Transverse colon (tissue), 4 donors: ENCODE measurements at regions not wholly inside any gene's neighbourhood (a gene's known extent, or its start where the extent isn't known, plus 50 kb on each side); places are given as distances from the start of the nearest gene placed in this dataset.

ENCODE experiments used
- CTCF ChIP-seq, 5 experiments: fragments of 200-600 bp in 3 of 5; fragments of 450-650 bp in 2 of 5; sonication (generic) in 3 of 5; IDR thresholded peaks; 1 replicate in 2 of 5; 2 replicates in 3 of 5; pipeline ENCODE4 v1.5.1; 2016 to 2017; ENCODE audit warnings: antibody characterized with exemption in 5 of 5, inconsistent platforms in 3 of 5, mild to moderate bottlenecking in 2 of 5, moderate library complexity in 1 of 5
- EP300 ChIP-seq: sonication (generic); formaldehyde crosslinking; IDR thresholded peaks from one replicate; pipeline ENCODE4 v1.6.1; 2017; ENCODE audit warnings: antibody characterized with exemption, low read depth
- POLR2AphosphoS5 ChIP-seq, 3 donors: sonication (generic); formaldehyde crosslinking; IDR thresholded peaks; one replicate each; pipeline ENCODE4 v1.6.1; 2016; ENCODE audit warnings: antibody characterized with exemption in 3 of 3

- TF ChIP-seq POLR2AphosphoS5 (IDR thresholded peaks at IDR 0.05) = no peak
- TF ChIP-seq CTCF (IDR thresholded peaks at IDR 0.05) = no peak
- no peak for TF ChIP-seq EP300
Measured at GRCh38 chr19:30887042-30887441, 462.2 kb downstream of the TSHZ3 start.
